ENCODE measurements at regions not wholly inside any gene's neighbourhood (a gene's known extent, or its start where the extent isn't known, plus 50 kb on each side); places are given as distances from the start of the nearest gene placed in this dataset.

DNA sequence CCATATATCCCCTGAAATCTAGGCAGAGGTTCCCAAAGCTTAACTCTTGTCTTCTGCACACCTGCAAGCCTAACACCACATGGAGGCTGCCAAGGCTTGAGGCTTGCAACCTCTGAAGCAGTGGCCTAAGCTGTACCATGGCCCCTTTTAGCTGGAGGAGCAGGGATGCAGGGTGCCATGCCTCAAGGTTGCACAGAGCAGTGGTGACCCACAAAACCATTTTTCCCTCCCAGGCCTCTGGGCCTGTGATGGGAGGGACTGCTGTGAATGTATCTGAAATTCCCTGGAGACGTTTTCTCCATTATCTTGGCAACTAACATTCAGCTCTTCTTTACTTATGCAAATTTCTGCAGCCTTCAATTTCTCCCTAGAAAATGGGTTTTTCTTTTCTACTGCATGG, 210.0 kb upstream of the KITLG start (continued):
- TF ChIP-seq POLR2AphosphoS5 (IDR thresholded peaks at IDR 0.05; ENCODE audit: low read depth, low read length) (no peak), MEF2A (IDR thresholded peaks at IDR 0.05; ENCODE audit: borderline replicate concordance, low read depth) (no peak), RCOR1 (IDR thresholded peaks at IDR 0.05; ENCODE audit: low read length) (no peak), NFIC (IDR thresholded peaks at IDR 0.05; ENCODE audit: borderline replicate concordance) (no peak)
- TF ChIP-seq, protein P1, sequence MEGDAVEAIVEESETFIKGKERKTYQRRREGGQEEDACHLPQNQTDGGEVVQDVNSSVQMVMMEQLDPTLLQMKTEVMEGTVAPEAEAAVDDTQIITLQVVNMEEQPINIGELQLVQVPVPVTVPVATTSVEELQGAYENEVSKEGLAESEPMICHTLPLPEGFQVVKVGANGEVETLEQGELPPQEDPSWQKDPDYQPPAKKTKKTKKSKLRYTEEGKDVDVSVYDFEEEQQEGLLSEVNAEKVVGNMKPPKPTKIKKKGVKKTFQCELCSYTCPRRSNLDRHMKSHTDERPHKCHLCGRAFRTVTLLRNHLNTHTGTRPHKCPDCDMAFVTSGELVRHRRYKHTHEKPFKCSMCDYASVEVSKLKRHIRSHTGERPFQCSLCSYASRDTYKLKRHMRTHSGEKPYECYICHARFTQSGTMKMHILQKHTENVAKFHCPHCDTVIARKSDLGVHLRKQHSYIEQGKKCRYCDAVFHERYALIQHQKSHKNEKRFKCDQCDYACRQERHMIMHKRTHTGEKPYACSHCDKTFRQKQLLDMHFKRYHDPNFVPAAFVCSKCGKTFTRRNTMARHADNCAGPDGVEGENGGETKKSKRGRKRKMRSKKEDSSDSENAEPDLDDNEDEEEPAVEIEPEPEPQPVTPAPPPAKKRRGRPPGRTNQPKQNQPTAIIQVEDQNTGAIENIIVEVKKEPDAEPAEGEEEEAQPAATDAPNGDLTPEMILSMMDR (IDR thresholded peaks at IDR 0.05): no peak

DNA sequence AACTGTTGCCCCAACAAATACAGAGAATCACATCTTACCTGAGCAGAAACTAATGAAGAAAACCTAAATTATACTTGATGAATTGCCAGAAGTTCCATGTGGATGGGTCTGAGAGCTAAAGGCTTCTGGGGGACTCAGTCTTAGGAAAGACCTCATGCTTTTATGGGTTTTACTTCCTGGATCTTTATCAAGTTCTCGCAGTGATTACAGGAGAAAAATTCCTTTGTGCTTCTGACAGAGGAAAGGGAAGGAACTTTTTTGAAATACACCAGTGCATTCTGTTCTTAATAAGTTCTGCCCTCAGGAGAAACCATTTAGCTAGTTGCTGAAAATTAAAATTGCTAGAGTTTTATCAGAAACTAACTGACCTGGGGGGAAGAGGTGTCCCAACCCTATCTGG, 203.9 kb upstream of the KITLG start:
- no peak overlapping the region for H3K4me3 ChIP-seq (ENCODE audit: low read depth in 2 of 2, low read length in 1 of 2)
- WGBS (ENCODE audit: low lambda C conversion rate): 85% methylated on average over 1 of the region's 1 CpG
- DNase-seq: no peak
- no peaks in the 10 kb centered on the region for H3F3A ChIP-seq (replicated peaks; ENCODE audit: insufficient read depth)
- ChIA-PET CTCF (interaction anchor here (0.7 to 1.2 kb wide), 2 partner anchors 10 to 135 kb away, joined by 3 read pairs; no protein-coding TSS in a partner anchor), POLR2A (no interaction called here)
- no peak overlapping the region for H2AFZ ChIP-seq (ENCODE audit: low read depth)
- H3K4me2 ChIP-seq: no peak overlapping the region
- H3K4me1 ChIP-seq (ENCODE audit: control insufficient read depth in 1 of 2, insufficient read depth in 2 of 2, low read depth in 1 of 2, low read length in 1 of 2): no peaks in the 10 kb centered on the region; a peak in 1 of 4 replicates
- no peak overlapping the region for H3K9ac ChIP-seq
- H3K27ac ChIP-seq (ENCODE audit: low read depth in 2 of 2, low read length in 1 of 2): no peak overlapping the region
- H4K20me1 ChIP-seq (ENCODE audit: insufficient read depth): no peaks in the 10 kb centered on the region
- H3K27me3 ChIP-seq (ENCODE audit: insufficient read depth): no peaks in the 10 kb centered on the region
- H3K36me3 ChIP-seq (replicated peaks in 1 of 2; ENCODE audit: control insufficient read depth in 1 of 2, insufficient read depth in 2 of 2, low read length in 1 of 2): no peaks in the 10 kb centered on the region
- TF ChIP-seq FOSL2 (IDR thresholded peaks at IDR 0.05; ENCODE audit: borderline replicate concordance, low read depth): no peak
- TF ChIP-seq, protein P1 (IDR thresholded peaks at IDR 0.05): no peak
- no peak for TF ChIP-seq TAF1 (IDR thresholded peaks at IDR 0.05; ENCODE audit: borderline replicate concordance, low read depth, low read length)
- no peak for TF ChIP-seq RCOR1 (IDR thresholded peaks at IDR 0.05; ENCODE audit: low read length)
- TF ChIP-seq SIN3A (IDR thresholded peaks at IDR 0.05; ENCODE audit: borderline replicate concordance, low read depth, low read length): no peak
- no peak for TF ChIP-seq EZH2phosphoT487 (IDR thresholded peaks at IDR 0.05; ENCODE audit: borderline replicate concordance, low read depth)
- no peak for TF ChIP-seq FOXJ3 (CRISPR knock-in tag; IDR thresholded peaks at IDR 0.05)
- no peak for TF ChIP-seq MEF2A (IDR thresholded peaks at IDR 0.05; ENCODE audit: borderline replicate concordance, low read depth)
- TF ChIP-seq NFIC (IDR thresholded peaks at IDR 0.05; ENCODE audit: borderline replicate concordance): no peak
- no peak for TF ChIP-seq TCF12 (IDR thresholded peaks at IDR 0.05)
- TF ChIP-seq NRF1 (IDR thresholded peaks at IDR 0.05; ENCODE audit: low read depth, low read length): no peak
- TF ChIP-seq, protein P2, sequence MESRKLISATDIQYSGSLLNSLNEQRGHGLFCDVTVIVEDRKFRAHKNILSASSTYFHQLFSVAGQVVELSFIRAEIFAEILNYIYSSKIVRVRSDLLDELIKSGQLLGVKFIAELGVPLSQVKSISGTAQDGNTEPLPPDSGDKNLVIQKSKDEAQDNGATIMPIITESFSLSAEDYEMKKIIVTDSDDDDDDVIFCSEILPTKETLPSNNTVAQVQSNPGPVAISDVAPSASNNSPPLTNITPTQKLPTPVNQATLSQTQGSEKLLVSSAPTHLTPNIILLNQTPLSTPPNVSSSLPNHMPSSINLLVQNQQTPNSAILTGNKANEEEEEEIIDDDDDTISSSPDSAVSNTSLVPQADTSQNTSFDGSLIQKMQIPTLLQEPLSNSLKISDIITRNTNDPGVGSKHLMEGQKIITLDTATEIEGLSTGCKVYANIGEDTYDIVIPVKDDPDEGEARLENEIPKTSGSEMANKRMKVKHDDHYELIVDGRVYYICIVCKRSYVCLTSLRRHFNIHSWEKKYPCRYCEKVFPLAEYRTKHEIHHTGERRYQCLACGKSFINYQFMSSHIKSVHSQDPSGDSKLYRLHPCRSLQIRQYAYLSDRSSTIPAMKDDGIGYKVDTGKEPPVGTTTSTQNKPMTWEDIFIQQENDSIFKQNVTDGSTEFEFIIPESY (IDR thresholded peaks at IDR 0.05; ENCODE audit: borderline replicate concordance, low read depth): no peak
- TF ChIP-seq MXI1 (IDR thresholded peaks at IDR 0.05; ENCODE audit: low read depth, low read length): no peak
- no peak for TF ChIP-seq TEAD4 (IDR thresholded peaks at IDR 0.05; ENCODE audit: borderline replicate concordance, insufficient read depth)
- no peak for TF ChIP-seq CHD2 (IDR thresholded peaks at IDR 0.05; ENCODE audit: low read length, partially characterized antibody)
- no peak for TF ChIP-seq RFX5 (IDR thresholded peaks at IDR 0.05; ENCODE audit: low read length)
- TF ChIP-seq, protein P3, sequence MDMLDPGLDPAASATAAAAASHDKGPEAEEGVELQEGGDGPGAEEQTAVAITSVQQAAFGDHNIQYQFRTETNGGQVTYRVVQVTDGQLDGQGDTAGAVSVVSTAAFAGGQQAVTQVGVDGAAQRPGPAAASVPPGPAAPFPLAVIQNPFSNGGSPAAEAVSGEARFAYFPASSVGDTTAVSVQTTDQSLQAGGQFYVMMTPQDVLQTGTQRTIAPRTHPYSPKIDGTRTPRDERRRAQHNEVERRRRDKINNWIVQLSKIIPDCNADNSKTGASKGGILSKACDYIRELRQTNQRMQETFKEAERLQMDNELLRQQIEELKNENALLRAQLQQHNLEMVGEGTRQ (IDR thresholded peaks at IDR 0.05; ENCODE audit: borderline replicate concordance, low read depth, low read length): no peak
- TF ChIP-seq YY1 (IDR thresholded peaks at IDR 0.05; ENCODE audit: low read depth): no peak
- TF ChIP-seq, protein P4, sequence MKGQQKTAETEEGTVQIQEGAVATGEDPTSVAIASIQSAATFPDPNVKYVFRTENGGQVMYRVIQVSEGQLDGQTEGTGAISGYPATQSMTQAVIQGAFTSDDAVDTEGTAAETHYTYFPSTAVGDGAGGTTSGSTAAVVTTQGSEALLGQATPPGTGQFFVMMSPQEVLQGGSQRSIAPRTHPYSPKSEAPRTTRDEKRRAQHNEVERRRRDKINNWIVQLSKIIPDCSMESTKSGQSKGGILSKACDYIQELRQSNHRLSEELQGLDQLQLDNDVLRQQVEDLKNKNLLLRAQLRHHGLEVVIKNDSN (IDR thresholded peaks at IDR 0.05; ENCODE audit: borderline replicate concordance, low read depth): no peak
- H3K9me2 ChIP-seq: no peaks in the 10 kb centered on the region
- H3K79me2 ChIP-seq (ENCODE audit: insufficient read depth): no peaks in the 10 kb centered on the region
- no peaks in the 10 kb centered on the region for H3K9me3 ChIP-seq
